Lower leg skin (tissue), 4 donors: ENCODE measurements at regions not wholly inside any gene's neighbourhood (a gene's known extent, or its start where the extent isn't known, plus 50 kb on each side); places are given as distances from the start of the nearest gene placed in this dataset.
"Not testable (repeated sequence)": the region's sequence is repeated elsewhere in the genome, so short reads cannot be mapped to it uniquely, and the experiment has no call there.

Experiments used
- DNase-seq, 2 donors: peaks; one replicate each; pipeline ENCODE4 v3.0.0-alpha.2; 2019; ENCODE audit warnings: low spot score in 2 of 2
- H3K4me3 ChIP-seq: fragments of 200-600 bp; sonication (generic); 2 replicates; pipeline ENCODE4 v1.5.1; 2017; ENCODE audit warnings: mild to moderate bottlenecking, low read depth; ENCODE audit not compliant: poor library complexity, severe bottlenecking
- CTCF ChIP-seq, 3 donors: fragments of 450-650 bp; IDR thresholded peaks; one replicate each; pipeline ENCODE4 v1.5.1; 2016; ENCODE audit warnings: antibody characterized with exemption in 3 of 3, mild to moderate bottlenecking in 3 of 3, moderate library complexity in 2 of 3
- POLR2A ChIP-seq, 2 donors: fragments of 450-650 bp; IDR thresholded peaks; one replicate each; pipeline ENCODE4 v1.6.1; 2016 to 2017; ENCODE audit warnings: antibody characterized with exemption in 2 of 2, mild to moderate bottlenecking in 1 of 2, moderate library complexity in 1 of 2
- WGBS, 2 donors: methylation state at CpG; one replicate each; pipeline ENCODE4 v1.1.5; 2018; 5-methylcytosine and 5-hydroxymethylcytosine counted together
- intact Hi-C: fragments of 100-400 bp; cut with DNase I; formaldehyde crosslinking; loops from one replicate; pipeline ENCODE4 v1.15.0; 2023; ENCODE audit warnings: low total_unique reads

DNA sequence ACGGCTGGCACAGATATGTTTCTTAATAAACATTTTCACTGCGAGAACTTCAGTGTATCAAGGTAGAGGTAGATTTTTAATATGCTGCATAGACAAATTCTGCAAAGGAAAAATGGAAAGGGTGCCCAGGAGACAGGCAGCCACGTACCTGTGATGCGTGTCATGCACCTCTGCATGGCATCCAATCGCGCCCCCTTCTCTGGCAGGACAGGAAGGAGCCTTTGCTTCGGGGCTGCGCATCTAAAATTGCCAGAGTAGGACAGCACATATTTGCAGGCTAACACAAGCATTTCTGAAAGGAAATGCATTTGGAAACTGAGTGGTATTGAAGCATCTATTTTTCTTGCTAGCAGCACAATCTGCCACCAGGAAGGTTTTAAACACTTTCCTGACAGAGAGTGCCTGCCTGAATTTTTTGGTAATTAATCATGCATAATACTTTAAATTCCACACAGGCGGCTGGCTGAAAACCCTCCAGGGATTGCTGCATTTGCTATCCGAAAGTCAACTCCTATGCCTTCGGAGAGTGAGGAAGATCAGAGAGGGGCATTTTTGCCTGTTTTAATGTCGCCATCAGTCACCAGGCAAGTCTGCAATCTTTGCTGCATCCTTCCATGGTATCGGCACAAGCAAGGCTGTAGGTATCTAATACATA, 165.1 kb upstream of the ATP10A start:
- 43 to 55% methylated on average over 13 of the region's 13 CpGs for WGBS, 2 donors
- H3K4me3 ChIP-seq: no peak overlapping the region
- intact Hi-C loops: no loop called here
- TF ChIP-seq POLR2A (IDR thresholded peaks at IDR 0.05): no peak
- no peak for TF ChIP-seq CTCF (IDR thresholded peaks at IDR 0.05)
- peak in 1 of 2 donors; percentile 66 for DNase-seq

DNA sequence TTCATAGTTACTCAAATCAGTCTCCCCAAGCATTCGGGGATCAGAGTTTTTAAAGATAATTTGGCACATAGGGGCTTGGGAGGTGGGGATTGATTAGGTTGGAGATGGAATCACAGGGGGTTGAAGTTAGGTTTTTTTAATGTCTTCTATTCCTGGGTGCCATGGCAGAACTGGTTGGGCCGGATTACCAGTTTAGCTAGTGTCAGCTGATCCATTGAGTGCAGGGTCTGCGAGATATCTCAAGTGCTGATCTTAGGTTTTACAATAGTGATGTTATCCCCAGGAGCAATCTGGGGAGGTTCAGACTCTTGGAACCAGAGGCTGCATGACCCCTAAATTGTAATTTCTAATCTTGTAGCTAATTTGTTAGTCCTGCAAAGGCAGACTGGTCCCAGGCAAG, 163.5 kb upstream of the ATP10A start:
- H3K4me3 ChIP-seq, intact Hi-C loops: not testable (repeated sequence)
- WGBS, 2 donors: 71 to 79% methylated on average over 3 of the region's 3 CpGs
- DNase-seq: peak in 1 of 2 donors; percentile 34

DNA sequence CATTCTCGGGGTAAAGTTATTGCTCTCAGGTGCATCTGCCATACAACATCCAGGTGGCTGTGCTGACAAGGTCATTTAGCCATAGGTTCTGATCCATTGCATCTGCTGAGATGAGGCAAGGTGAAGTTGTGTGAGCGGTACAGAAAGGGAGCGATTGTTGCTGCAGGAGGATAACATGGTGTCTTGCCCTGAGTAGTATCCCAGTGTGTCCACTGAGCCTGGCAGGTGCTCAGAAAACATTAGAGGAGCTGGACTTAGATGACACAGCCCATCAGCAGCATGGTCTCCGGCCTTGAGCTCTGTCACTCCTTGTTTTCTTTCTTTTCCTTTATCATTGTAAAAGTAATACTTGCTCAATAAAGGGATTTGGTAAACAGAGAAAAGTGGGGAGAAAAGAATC, 161.1 kb upstream of the ATP10A start:
- 88 to 95% methylated on average over 4 of the region's 4 CpGs for WGBS, 2 donors
- no peak for DNase-seq
- no peak for TF ChIP-seq POLR2A (IDR thresholded peaks at IDR 0.05)
- no peak for TF ChIP-seq CTCF (IDR thresholded peaks at IDR 0.05)
- intact Hi-C loops: no loop called here
- H3K4me3 ChIP-seq: no peak overlapping the region

DNA sequence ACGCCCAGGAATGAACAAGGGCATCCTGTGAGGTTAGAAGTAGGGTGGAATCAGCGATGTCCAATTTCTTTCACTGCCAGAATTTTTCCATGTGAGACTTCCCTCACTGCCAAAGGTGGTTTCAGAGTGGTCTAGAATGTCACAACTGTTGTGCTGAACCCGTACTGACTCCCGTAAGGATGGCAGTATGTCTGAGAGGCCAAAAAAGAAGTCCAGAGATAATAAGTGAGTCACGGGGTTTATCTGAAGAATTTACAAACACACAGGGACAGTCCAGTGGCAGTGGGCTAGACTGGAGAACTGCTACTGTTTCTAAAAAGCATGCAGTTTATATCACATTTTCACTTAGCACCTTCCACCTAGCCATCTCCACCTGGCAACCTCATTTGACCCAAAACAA, 160.6 kb upstream of the ATP10A start:
- DNase-seq: no peak
- WGBS, 2 donors: 85% methylated on average over 5 of the region's 5 CpGs
- no peak for TF ChIP-seq POLR2A (IDR thresholded peaks at IDR 0.05)
- TF ChIP-seq CTCF (IDR thresholded peaks at IDR 0.05): no peak
- intact Hi-C loops: no loop called here
- no peak overlapping the region for H3K4me3 ChIP-seq

DNA sequence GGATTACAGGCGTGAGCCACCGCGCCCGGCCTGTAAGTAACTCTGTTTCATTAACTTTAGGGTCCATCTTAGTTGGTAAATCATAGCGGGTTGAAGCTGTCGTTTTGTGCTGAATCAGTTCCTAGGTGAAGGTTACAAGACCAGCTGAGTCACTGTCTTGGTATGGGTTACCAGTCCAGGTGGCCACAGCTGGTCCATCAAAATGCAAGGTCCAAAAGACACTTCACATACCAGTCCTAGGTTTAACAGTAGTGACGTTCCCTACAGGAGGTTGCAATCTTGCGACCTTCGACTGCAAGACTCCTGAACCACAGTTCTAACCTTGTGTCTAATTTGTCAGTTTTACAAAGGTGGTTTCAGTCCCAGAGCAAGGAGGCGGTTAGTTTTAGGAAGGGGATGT, 160.1 kb upstream of the ATP10A start:
- DNase-seq: no peak
- intact Hi-C loops: no loop called here
- WGBS, 2 donors: 89 to 92% methylated on average over 10 of the region's 10 CpGs
- no peak overlapping the region for H3K4me3 ChIP-seq
- TF ChIP-seq POLR2A (IDR thresholded peaks at IDR 0.05): no peak
- TF ChIP-seq CTCF (IDR thresholded peaks at IDR 0.05): no peak

GRCh38 chr15:26020871-26021270, 157.7 kb upstream of the ATP10A start:
- WGBS, 2 donors: 88 to 90% methylated on average over 8 of the region's 8 CpGs
- H3K4me3 ChIP-seq: no peak overlapping the region
- no peak for DNase-seq
- TF ChIP-seq POLR2A (IDR thresholded peaks at IDR 0.05) (no peak), CTCF (IDR thresholded peaks at IDR 0.05) (no peak)
- intact Hi-C loops: no loop called here
